Esophagus muscularis mucosa (tissue), 3 donors: ENCODE measurements at regions not wholly inside any gene's neighbourhood (a gene's known extent, or its start where the extent isn't known, plus 50 kb on each side); places are given as distances from the start of the nearest gene placed in this dataset.

Experiments
- POLR2A ChIP-seq: fragments of 450-650 bp; IDR thresholded peaks from one replicate; pipeline ENCODE4 v1.6.1; 2017; ENCODE audit warnings: antibody characterized with exemption, moderate library complexity, mild to moderate bottlenecking, low read depth
- POLR2AphosphoS5 ChIP-seq, 2 donors: sonication (generic); formaldehyde crosslinking; IDR thresholded peaks; one replicate each; pipeline ENCODE4 v1.6.1; 2017; ENCODE audit warnings: antibody characterized with exemption in 2 of 2
- TF ChIP-seq, protein P1 (sequence below), 3 experiments: fragments of 200-600 bp in 2 of 3; fragments of 450-650 bp in 1 of 3; sonication (generic) in 2 of 3; IDR thresholded peaks; one replicate each; pipeline ENCODE4 v1.5.1; 2017 to 2019; ENCODE audit warnings: antibody characterized with exemption in 3 of 3, mild to moderate bottlenecking in 2 of 3, moderate library complexity in 1 of 3

DNA sequence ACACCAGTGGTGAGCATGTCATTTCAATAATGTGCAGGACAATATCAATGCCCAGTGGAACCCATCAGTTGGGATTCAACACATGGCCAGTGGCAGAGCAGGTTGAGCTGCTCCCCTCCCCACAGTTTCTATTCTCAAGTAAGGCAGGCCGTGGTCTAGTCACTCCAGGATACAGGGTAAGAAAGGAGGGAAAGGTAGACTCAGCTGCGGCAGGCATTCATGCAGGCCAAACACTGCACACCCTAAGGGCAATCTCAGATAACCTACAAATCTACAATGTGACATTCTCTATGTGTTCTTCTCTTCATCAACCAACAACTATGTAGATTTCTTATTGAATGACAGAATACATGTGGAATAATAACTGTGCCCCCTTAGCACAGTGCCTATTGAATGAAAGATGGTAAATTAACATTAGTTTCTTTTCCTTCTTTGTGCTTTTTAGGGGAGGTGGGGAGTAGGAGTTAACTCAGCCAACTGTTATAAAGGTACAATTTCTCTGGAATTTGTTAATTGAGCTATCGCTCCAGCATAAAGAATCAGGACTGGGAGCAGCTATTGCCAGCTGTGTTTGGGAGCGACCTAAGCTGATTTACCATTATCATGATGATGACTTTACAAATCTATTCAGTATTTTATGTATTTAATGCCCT is 89.7 kb downstream of the FAM50B start:
- no peak for TF ChIP-seq POLR2A
- TF ChIP-seq, protein P1, sequence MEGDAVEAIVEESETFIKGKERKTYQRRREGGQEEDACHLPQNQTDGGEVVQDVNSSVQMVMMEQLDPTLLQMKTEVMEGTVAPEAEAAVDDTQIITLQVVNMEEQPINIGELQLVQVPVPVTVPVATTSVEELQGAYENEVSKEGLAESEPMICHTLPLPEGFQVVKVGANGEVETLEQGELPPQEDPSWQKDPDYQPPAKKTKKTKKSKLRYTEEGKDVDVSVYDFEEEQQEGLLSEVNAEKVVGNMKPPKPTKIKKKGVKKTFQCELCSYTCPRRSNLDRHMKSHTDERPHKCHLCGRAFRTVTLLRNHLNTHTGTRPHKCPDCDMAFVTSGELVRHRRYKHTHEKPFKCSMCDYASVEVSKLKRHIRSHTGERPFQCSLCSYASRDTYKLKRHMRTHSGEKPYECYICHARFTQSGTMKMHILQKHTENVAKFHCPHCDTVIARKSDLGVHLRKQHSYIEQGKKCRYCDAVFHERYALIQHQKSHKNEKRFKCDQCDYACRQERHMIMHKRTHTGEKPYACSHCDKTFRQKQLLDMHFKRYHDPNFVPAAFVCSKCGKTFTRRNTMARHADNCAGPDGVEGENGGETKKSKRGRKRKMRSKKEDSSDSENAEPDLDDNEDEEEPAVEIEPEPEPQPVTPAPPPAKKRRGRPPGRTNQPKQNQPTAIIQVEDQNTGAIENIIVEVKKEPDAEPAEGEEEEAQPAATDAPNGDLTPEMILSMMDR (IDR thresholded peaks at IDR 0.05): no peak
- TF ChIP-seq POLR2AphosphoS5 (IDR thresholded peaks at IDR 0.05): no peak
